Brain microvascular endothelial cell (primary cell): ENCODE measurements at regions not wholly inside any gene's neighbourhood (a gene's known extent, or its start where the extent isn't known, plus 50 kb on each side); places are given as distances from the start of the nearest gene placed in this dataset.

Experiments used
- DNase-seq: peaks from one replicate; pipeline ENCODE4 v3.0.0-alpha.2; 2020
- H3K27ac ChIP-seq: fragments of 250-450 bp; sonication (Bioruptor Pico); 2 replicates; pipeline ENCODE4 v1.5.1; 2020; ENCODE audit warnings: mild to moderate bottlenecking, moderate library complexity
- H3K27me3 ChIP-seq: fragments of 250-450 bp; sonication (Bioruptor Pico); replicated peaks from 2 replicates; pipeline ENCODE4 v1.5.1; 2020; ENCODE audit warnings: mild to moderate bottlenecking
- H3K36me3 ChIP-seq: fragments of 250-450 bp; sonication (Bioruptor Pico); replicated peaks from 2 replicates; pipeline ENCODE4 v1.5.1; 2020; ENCODE audit warnings: mild to moderate bottlenecking
- H3K4me3 ChIP-seq: 2 replicates; pipeline ENCODE4 v1.5.1; 2011; ENCODE audit warnings: low read depth, mild to moderate bottlenecking, control low read depth, low read length, moderate library complexity
- in situ Hi-C: cut with HindIII; loops from 2 replicates; pipeline ENCODE4 v1.10.0; 2017; ENCODE audit warnings: low sequenced_read_pairs, low pct_ligation_motif_present
- TF ChIP-seq, protein P1 (sequence below): IDR thresholded peaks from 2 replicates; pipeline ENCODE4 v1.5.1; 2011; ENCODE audit warnings: low read depth, mild to moderate bottlenecking, moderate library complexity, low read length, control low read depth, inconsistent platforms; ENCODE audit errors: missing control alignments

DNA sequence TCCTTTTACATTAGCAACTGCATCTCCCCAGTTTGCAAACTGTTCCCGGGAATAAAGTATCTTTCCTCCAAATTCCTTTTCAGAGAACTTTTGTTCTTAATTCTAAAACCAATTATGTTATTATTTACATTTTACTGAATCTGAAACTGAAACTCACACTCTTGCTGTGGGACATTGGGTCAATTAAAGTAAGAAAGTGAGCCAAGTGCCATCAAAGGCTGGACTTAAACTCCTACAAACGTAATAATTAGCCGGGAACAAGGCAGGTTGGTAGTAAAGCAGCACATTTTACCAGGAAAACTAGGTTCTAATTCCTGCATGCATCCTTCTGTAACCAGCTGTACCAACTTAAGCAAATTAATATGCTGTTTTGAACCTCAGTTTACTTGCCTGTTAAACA lies 328.2 kb upstream of the ZNF462 start:
- Histone ChIP-seq H3K27me3 (no peaks in the 10 kb centered on the region), H3K27ac (no peak overlapping the region), H3K4me3 (no peak overlapping the region), H3K36me3 (no peaks in the 10 kb centered on the region)
- in situ Hi-C loops: no loop called here
- TF ChIP-seq, protein P1, sequence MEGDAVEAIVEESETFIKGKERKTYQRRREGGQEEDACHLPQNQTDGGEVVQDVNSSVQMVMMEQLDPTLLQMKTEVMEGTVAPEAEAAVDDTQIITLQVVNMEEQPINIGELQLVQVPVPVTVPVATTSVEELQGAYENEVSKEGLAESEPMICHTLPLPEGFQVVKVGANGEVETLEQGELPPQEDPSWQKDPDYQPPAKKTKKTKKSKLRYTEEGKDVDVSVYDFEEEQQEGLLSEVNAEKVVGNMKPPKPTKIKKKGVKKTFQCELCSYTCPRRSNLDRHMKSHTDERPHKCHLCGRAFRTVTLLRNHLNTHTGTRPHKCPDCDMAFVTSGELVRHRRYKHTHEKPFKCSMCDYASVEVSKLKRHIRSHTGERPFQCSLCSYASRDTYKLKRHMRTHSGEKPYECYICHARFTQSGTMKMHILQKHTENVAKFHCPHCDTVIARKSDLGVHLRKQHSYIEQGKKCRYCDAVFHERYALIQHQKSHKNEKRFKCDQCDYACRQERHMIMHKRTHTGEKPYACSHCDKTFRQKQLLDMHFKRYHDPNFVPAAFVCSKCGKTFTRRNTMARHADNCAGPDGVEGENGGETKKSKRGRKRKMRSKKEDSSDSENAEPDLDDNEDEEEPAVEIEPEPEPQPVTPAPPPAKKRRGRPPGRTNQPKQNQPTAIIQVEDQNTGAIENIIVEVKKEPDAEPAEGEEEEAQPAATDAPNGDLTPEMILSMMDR: no peak
- DNase-seq: no peak

DNA sequence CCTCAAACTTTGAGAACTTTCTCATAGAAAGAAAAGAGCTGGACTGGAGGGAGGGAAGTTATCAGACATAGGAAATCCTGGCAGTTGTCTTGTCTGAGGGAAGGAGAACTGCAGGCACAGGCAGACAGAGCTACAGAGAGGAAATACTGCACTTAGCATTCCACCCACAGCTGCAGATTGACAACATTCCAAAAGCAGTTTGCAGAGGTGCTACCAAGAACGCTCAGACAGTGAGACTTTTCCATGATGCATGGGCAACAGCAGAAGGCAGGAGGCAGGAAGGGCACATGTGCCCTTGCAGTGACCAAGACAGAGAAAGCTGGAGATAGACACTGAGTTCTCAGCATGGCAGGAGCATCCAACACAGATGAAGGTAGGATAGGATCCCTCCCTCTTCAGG lies 327.5 kb upstream of the ZNF462 start:
- TF ChIP-seq, protein P1: no peak
- no peak for DNase-seq
- in situ Hi-C loops: no loop called here

DNA sequence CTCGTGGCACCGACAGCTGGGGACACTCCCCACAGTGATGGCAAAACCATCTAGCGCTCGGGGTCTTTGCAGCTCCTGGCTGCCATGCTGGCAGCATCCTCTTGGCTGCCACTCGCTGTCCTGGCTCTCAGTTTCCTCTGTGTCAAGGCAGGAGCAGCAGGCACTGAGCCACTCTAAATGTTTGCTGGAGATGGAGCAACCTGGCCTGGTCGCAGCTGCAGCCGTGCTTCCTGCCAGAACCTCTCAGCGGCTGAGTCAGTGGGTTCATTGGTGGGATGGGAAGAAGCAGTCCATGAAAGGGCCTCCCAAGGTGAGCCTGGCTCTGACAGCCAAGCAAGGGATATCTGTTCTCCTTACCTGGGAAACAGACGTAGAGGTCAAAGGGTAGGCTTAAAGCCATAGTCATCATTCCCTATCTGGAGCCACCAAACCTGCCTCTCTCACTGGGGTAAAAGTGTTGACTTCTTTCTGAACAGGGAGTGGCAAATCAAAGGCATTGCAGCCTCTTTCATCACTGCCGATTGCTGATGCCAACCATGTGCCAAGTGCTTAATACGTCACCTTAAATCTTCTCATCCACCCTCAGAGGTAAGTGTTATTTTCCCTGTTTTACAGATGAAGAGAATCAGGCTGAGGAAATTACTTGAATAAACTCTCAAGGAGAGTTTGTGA lies 304.8 kb upstream of the ZNF462 start:
- TF ChIP-seq, protein P1: no peak
- H3K4me3 ChIP-seq: no peak overlapping the region
- H3K36me3 ChIP-seq: no peaks in the 10 kb centered on the region
- H3K27ac ChIP-seq: no peak overlapping the region
- no peak for DNase-seq
- in situ Hi-C loops: no loop called here
- H3K27me3 ChIP-seq: no peaks in the 10 kb centered on the region

More for the DNA sequence above, 327.5 kb upstream of the ZNF462 start:
- H3K4me3 ChIP-seq: no peak overlapping the region
- no peaks in the 10 kb centered on the region for H3K27me3 ChIP-seq
- H3K36me3 ChIP-seq: no peaks in the 10 kb centered on the region
- H3K27ac ChIP-seq: no peak overlapping the region

DNA sequence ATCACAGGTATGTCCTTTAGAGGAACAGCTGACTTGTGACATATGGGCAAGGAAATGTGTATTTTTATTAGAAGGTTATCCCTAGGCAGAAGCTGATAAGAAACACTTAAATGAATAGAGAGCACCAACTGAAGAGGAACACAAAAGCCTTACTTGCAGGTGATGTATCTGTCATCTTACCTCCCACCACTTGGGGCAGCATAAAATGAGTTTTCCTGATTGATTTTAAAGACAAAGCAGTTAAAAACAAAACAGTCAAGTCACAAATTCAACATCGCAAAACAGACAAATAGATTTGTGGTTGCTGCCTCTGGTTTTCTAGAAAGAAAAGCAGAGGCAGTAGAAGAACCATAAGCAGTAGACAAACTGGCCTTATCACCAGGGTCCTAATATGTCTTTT lies 302.4 kb upstream of the ZNF462 start:
- Histone ChIP-seq H3K36me3 (no peaks in the 10 kb centered on the region), H3K4me3 (no peak overlapping the region), H3K27me3 (no peaks in the 10 kb centered on the region), H3K27ac (no peak overlapping the region)
- TF ChIP-seq, protein P1: peak; percentile 32
- DNase-seq: no peak
- in situ Hi-C loops: no loop called here

DNA sequence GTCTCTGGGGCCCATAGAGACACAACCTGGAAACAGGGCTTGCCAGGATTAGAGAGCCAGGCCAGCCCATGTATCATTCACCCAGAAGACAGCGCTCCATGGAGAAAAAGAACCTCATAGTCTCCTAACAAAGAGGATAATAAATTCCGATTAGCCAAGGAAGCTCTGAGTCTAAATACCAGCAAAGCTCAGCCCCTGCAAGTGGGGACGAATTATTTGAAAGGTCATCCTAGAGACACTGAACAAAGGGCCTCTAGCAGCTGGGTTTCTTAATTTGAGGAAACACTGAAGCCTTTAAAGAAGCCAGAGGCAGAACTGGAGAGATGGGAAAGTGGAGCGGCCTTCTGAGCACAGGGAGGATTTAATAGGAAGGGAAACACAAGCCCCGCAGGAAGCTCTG lies 287.1 kb upstream of the ZNF462 start:
- H3K27ac ChIP-seq: no peak overlapping the region
- TF ChIP-seq, protein P1: no peak
- no peaks in the 10 kb centered on the region for H3K27me3 ChIP-seq
- in situ Hi-C loops: no loop called here
- no peak overlapping the region for H3K4me3 ChIP-seq
- no peaks in the 10 kb centered on the region for H3K36me3 ChIP-seq
- DNase-seq: no peak

DNA sequence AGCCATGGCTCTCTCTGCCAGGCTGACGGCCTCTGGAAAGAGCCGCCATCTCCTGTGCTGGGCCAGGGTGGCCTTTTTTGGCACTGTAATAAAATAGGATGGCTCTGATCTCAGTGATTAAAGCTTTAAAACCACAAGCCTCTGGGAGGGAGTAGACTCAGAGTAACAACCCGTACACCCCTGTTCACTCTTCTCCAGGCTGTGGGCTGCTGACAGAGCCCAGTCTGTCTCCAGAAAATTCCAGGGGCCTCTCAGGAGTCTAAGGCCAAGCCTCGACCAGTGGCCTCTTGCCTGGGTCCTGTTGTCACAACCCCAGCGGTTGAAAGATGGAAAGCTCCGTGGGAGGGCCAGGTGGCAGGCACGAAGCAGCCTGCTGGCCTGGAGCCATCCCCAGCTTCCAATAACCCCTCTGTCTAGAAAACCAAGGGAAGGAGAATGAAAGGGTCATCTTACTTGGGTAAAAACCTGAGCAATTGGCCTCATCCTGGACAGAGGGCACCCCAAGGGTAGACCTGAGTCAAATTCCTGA lies 286.7 kb upstream of the ZNF462 start:
- Histone ChIP-seq H3K27ac (no peak overlapping the region), H3K4me3 (no peak overlapping the region), H3K36me3 (no peaks in the 10 kb centered on the region), H3K27me3 (no peaks in the 10 kb centered on the region)
- TF ChIP-seq, protein P1: no peak
- in situ Hi-C loops: no loop called here
- DNase-seq: no peak
